C4-2B (cell line): ENCODE measurements at regions not wholly inside any gene's neighbourhood (a gene's known extent, or its start where the extent isn't known, plus 50 kb on each side); places are given as distances from the start of the nearest gene placed in this dataset.

Source experiments
- H3K27ac ChIP-seq: fragments of 450-650 bp; 2 replicates; pipeline ENCODE4 v1.5.1; 2017
- CTCF ChIP-seq: fragments of 450-650 bp; conservative IDR thresholded peaks from 2 replicates; pipeline ENCODE4 v1.5.1; 2017; ENCODE audit warnings: mild to moderate bottlenecking
- ZFX ChIP-seq: fragments of 450-650 bp; IDR thresholded peaks from 2 replicates; pipeline ENCODE4 v1.6.1; 2017

- TF ChIP-seq CTCF: no peak
- no peak for TF ChIP-seq ZFX
- H3K27ac ChIP-seq: no peak overlapping the region
Measured at GRCh38 chr2:59456285-59456684, 1097.2 kb downstream of the BCL11A start.

GRCh38 chr2:59449274-59449673 lies 1104.2 kb downstream of the BCL11A start:
- TF ChIP-seq CTCF: peak; percentile 30
- no peak for TF ChIP-seq ZFX
- H3K27ac ChIP-seq: no peak overlapping the region

- no peak overlapping the region for H3K27ac ChIP-seq
- TF ChIP-seq CTCF (no peak), ZFX (no peak)
Measured at GRCh38 chr2:59440491-59440890, 1113.0 kb downstream of the BCL11A start.

- TF ChIP-seq CTCF (no peak), ZFX (no peak)
Measured at GRCh38 chr2:59435635-59436034, 1117.8 kb downstream of the BCL11A start.

GRCh38 chr2:59428940-59429339 lies 1124.5 kb downstream of the BCL11A start:
- no peak overlapping the region for H3K27ac ChIP-seq
- TF ChIP-seq CTCF (no peak), ZFX (no peak)

More at GRCh38 chr2:59435635-59436034, 1117.8 kb downstream of the BCL11A start:
- no peak overlapping the region for H3K27ac ChIP-seq

GRCh38 chr2:59427980-59428379 lies 1125.5 kb downstream of the BCL11A start:
- TF ChIP-seq CTCF (no peak), ZFX (no peak)
- no peak overlapping the region for H3K27ac ChIP-seq

- TF ChIP-seq CTCF (no peak), ZFX (no peak)
Measured at GRCh38 chr2:59425247-59425646, 1128.2 kb downstream of the BCL11A start.

More at GRCh38 chr2:59425247-59425646, 1128.2 kb downstream of the BCL11A start:
- H3K27ac ChIP-seq: no peak overlapping the region
